Gastroesophageal sphincter (tissue), 3 donors: ENCODE measurements at regions not wholly inside any gene's neighbourhood (a gene's known extent, or its start where the extent isn't known, plus 50 kb on each side); places are given as distances from the start of the nearest gene placed in this dataset.

Experiments used
- CTCF ChIP-seq, 4 experiments: fragments of 200-600 bp in 2 of 4; fragments of 450-650 bp in 2 of 4; sonication (generic) in 1 of 4; IDR thresholded peaks; one replicate each; pipeline ENCODE4 v1.5.1; 2017 to 2019; ENCODE audit warnings: antibody characterized with exemption in 4 of 4, mild to moderate bottlenecking in 2 of 4, moderate library complexity in 2 of 4
- EP300 ChIP-seq: sonication (generic); formaldehyde crosslinking; IDR thresholded peaks from one replicate; pipeline ENCODE4 v1.6.1; 2017; ENCODE audit warnings: antibody characterized with exemption, mild to moderate bottlenecking
- POLR2A ChIP-seq, 2 donors: fragments of 450-650 bp; IDR thresholded peaks; one replicate each; pipeline ENCODE4 v1.6.1; 2017; ENCODE audit warnings: antibody characterized with exemption in 2 of 2, mild to moderate bottlenecking in 2 of 2, moderate library complexity in 1 of 2
- POLR2AphosphoS5 ChIP-seq: sonication (generic); formaldehyde crosslinking; IDR thresholded peaks from one replicate; pipeline ENCODE4 v1.6.1; 2017; ENCODE audit warnings: antibody characterized with exemption

- TF ChIP-seq CTCF (IDR thresholded peaks at IDR 0.05), result no peak
- no peak for TF ChIP-seq POLR2A (IDR thresholded peaks at IDR 0.05)
- TF ChIP-seq EP300, result no peak
- no peak for TF ChIP-seq POLR2AphosphoS5
Observed at GRCh38 chr4:97103252-97103651, 1040.0 kb downstream of the STPG2 start.
